ENCODE measurements at regions not wholly inside any gene's neighbourhood (a gene's known extent, or its start where the extent isn't known, plus 50 kb on each side); places are given as distances from the start of the nearest gene placed in this dataset.

DNA sequence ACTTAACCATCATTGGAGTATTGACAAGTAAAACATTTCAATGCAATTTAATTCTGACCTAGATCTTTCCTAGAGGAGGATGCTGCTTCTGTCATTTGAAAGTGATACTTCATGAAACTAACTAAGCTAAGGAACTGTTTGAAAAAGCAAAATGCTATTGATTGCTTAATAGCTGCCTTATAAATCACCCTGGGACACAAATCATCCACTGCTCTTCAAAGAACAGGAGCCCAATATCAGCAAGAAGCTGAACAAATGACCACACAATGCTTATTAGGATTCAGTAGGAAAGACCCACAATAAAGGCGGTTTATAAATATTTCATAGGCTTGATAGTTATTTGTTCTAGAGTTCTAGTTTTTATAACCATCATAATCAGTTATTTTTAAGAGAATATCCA, 216.3 kb downstream of the TEX36 start:
- H3K27ac ChIP-seq (ENCODE audit: low read depth, low read length, poor library complexity, severe bottlenecking): no peak overlapping the region
- ChIA-PET POLR2A (interaction anchor here (0.6 to 0.7 kb wide), 2 partner anchors 21 to 631 kb away, joined by 4 read pairs; no protein-coding TSS in a partner anchor), CTCF (ENCODE audit: unreplicated experiment) (no interaction called here)
- H3K79me2 ChIP-seq (ENCODE audit: insufficient read depth, low read depth, low read length): no peaks in the 10 kb centered on the region
- TF ChIP-seq, protein P1, sequence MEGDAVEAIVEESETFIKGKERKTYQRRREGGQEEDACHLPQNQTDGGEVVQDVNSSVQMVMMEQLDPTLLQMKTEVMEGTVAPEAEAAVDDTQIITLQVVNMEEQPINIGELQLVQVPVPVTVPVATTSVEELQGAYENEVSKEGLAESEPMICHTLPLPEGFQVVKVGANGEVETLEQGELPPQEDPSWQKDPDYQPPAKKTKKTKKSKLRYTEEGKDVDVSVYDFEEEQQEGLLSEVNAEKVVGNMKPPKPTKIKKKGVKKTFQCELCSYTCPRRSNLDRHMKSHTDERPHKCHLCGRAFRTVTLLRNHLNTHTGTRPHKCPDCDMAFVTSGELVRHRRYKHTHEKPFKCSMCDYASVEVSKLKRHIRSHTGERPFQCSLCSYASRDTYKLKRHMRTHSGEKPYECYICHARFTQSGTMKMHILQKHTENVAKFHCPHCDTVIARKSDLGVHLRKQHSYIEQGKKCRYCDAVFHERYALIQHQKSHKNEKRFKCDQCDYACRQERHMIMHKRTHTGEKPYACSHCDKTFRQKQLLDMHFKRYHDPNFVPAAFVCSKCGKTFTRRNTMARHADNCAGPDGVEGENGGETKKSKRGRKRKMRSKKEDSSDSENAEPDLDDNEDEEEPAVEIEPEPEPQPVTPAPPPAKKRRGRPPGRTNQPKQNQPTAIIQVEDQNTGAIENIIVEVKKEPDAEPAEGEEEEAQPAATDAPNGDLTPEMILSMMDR (conservative IDR thresholded peaks at IDR 0.05; ENCODE audit: low read length): no peak
- no peak for TF ChIP-seq EZH2phosphoT487 (IDR thresholded peaks at IDR 0.05; ENCODE audit: borderline replicate concordance, low read depth, low read length)
- no peaks in the 10 kb centered on the region for H3K4me1 ChIP-seq (ENCODE audit: insufficient read depth, low read length, poor library complexity, severe bottlenecking)
- intact Hi-C loops (cut with micrococcal nuclease; ENCODE audit: unreplicated experiment): no loop called here
- no peak for DNase-seq (ENCODE audit: low spot score)
- H3K9me2 ChIP-seq (ENCODE audit: insufficient read depth, low read length): no peaks in the 10 kb centered on the region
- H4K20me1 ChIP-seq (ENCODE audit: insufficient read depth, low read length): no peaks in the 10 kb centered on the region
- H2AFZ ChIP-seq (ENCODE audit: low read length): no peak overlapping the region
- BruUV-seq (replicated peaks): no TSS peak
- H3K9me3 ChIP-seq (ENCODE audit: low read length): no peaks in the 10 kb centered on the region
- H3K4me3 ChIP-seq (ENCODE audit: low read depth, low read length, poor library complexity, severe bottlenecking): no peak overlapping the region
- H3K4me2 ChIP-seq (ENCODE audit: low read length): no peak overlapping the region
- no peaks in the 10 kb centered on the region for H3K36me3 ChIP-seq (ENCODE audit: insufficient read depth, low read length)

DNA sequence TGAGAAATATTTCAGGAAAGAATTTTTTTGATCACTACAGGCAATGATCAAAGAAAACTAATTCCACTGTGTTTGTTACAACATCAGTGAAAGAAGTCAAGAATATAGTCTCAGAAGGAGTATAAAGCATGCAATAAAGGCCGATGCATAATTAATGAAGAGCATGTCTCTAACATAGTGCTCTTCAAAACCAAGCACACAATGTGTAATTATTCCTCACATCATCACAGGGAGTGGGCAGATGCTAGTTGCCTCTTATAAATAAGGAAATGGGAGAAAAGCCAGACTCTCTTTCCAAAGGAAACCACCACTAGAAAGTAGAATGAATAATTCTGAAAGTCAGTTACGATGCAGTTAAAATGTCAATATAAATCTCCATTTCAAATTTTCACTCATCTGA, 220.1 kb downstream of the TEX36 start:
- no peaks in the 10 kb centered on the region for H3K9me3 ChIP-seq (ENCODE audit: low read length)
- intact Hi-C loops (cut with micrococcal nuclease; ENCODE audit: unreplicated experiment): no loop called here
- H3K36me3 ChIP-seq (ENCODE audit: insufficient read depth, low read length): no peaks in the 10 kb centered on the region
- BruUV-seq (replicated peaks): no TSS peak
- no peak overlapping the region for H3K4me3 ChIP-seq (ENCODE audit: low read depth, low read length, poor library complexity, severe bottlenecking)
- no peak for TF ChIP-seq EZH2phosphoT487 (IDR thresholded peaks at IDR 0.05; ENCODE audit: borderline replicate concordance, low read depth, low read length)
- TF ChIP-seq, protein P1 (conservative IDR thresholded peaks at IDR 0.05; ENCODE audit: low read length): no peak
- ChIA-PET CTCF (ENCODE audit: unreplicated experiment) (no interaction called here), POLR2A (no interaction called here)
- no peaks in the 10 kb centered on the region for H3K79me2 ChIP-seq (ENCODE audit: insufficient read depth, low read depth, low read length)
- no peaks in the 10 kb centered on the region for H4K20me1 ChIP-seq (ENCODE audit: insufficient read depth, low read length)
- H3K4me2 ChIP-seq (ENCODE audit: low read length): no peak overlapping the region
- DNase-seq (ENCODE audit: low spot score): no peak
- H3K27ac ChIP-seq (ENCODE audit: low read depth, low read length, poor library complexity, severe bottlenecking): no peak overlapping the region
- H3K4me1 ChIP-seq (ENCODE audit: insufficient read depth, low read length, poor library complexity, severe bottlenecking): no peaks in the 10 kb centered on the region
- H2AFZ ChIP-seq (ENCODE audit: low read length): no peak overlapping the region
- no peaks in the 10 kb centered on the region for H3K9me2 ChIP-seq (ENCODE audit: insufficient read depth, low read length)

DNA sequence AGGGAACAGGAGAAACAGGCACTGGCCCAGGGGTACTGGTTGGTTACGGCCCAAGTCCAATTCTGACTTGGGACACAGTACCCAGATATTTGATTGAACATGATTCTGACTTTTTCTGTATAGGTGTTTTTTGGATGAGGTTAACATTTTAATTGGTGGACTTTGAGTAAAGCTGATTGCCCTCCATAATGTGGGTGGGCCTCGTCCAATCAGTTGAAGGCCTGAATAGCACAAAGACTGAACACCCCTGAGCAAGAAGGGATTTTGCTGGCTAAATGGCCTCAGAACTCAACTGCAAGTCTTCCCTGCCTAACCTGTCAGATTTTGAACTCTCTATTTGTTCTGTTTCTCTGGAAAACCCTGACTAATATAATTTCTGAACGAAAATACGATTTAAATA, 222.6 kb downstream of the TEX36 start:
- intact Hi-C loops (cut with micrococcal nuclease; ENCODE audit: unreplicated experiment): no loop called here
- no peak for DNase-seq (ENCODE audit: low spot score)
- Histone ChIP-seq H4K20me1 (ENCODE audit: insufficient read depth, low read length) (no peaks in the 10 kb centered on the region; the same call in 1 of the 2 replicates), H3K9me2 (ENCODE audit: insufficient read depth, low read length) (no peaks in the 10 kb centered on the region), H3K4me2 (ENCODE audit: low read length) (no peak overlapping the region), H3K27ac (ENCODE audit: low read depth, low read length, poor library complexity, severe bottlenecking) (no peak overlapping the region), H3K36me3 (ENCODE audit: insufficient read depth, low read length) (no peaks in the 10 kb centered on the region), H3K4me1 (ENCODE audit: insufficient read depth, low read length, poor library complexity, severe bottlenecking) (no peaks in the 10 kb centered on the region), H3K4me3 (ENCODE audit: low read depth, low read length, poor library complexity, severe bottlenecking) (no peak overlapping the region), H3K79me2 (ENCODE audit: insufficient read depth, low read depth, low read length) (no peaks in the 10 kb centered on the region), H2AFZ (ENCODE audit: low read length) (no peak overlapping the region), H3K9me3 (ENCODE audit: low read length) (no peaks in the 10 kb centered on the region)
- ChIA-PET POLR2A (interaction anchor here (0.5 kb wide), 1 partner anchor 234 kb away, joined by 3 read pairs; no protein-coding TSS in a partner anchor), CTCF (ENCODE audit: unreplicated experiment) (no interaction called here)
- no TSS peak for BruUV-seq (replicated peaks)
- no peak for TF ChIP-seq EZH2phosphoT487 (IDR thresholded peaks at IDR 0.05; ENCODE audit: borderline replicate concordance, low read depth, low read length)
- TF ChIP-seq, protein P1 (conservative IDR thresholded peaks at IDR 0.05; ENCODE audit: low read length): no peak

All from OCI-LY7 (cell line).